ENCODE measurements at regions not wholly inside any gene's neighbourhood (a gene's known extent, or its start where the extent isn't known, plus 50 kb on each side); places are given as distances from the start of the nearest gene placed in this dataset.

DNA sequence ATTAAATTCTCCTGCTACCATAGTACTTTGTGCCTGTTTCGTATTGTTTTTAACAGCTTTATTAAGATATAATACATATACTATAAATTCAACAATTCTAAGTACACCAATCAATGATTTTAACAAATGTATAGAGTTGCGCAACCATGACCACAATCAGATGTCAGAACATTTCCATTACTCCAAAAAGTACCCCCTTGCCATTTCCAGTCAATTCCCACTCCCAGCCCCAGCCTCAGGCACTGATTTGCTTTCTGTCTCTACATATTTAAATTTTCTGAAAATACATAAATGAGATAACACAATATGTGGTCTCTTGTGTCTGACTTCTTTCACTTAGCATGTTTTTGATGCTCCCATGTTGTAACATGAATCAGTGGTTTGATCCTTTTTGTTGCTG lies 193.9 kb downstream of the FIGN start:
- no peaks in the 10 kb centered on the region for H3K36me3 ChIP-seq (replicated peaks in 1 of 2; ENCODE audit: control insufficient read depth in 1 of 2, insufficient read depth in 2 of 2, low read length in 2 of 2)
- no peak overlapping the region for H3K4me2 ChIP-seq (replicated peaks; ENCODE audit: extremely low read depth, low read length, poor library complexity, severe bottlenecking)
- H3K27me3 ChIP-seq (ENCODE audit: control insufficient read depth in 2 of 2, insufficient read depth in 2 of 2, low read length in 2 of 2), result no peaks in the 10 kb centered on the region
- Mint-ChIP-seq H3K27me3 (ENCODE audit: low read depth in 3 of 3) (no peaks in the 10 kb centered on the region), H3K4me3 (no peak overlapping the region), H3K36me3 (no peaks in the 10 kb centered on the region), H3K27ac (no peak overlapping the region), H3K9me3 (peaks cover 0 to 6% (median 0%) of the 10 kb centered on the region in 7 donors), H3K4me1 (no peaks in the 10 kb centered on the region)
- TF ChIP-seq, protein P1, sequence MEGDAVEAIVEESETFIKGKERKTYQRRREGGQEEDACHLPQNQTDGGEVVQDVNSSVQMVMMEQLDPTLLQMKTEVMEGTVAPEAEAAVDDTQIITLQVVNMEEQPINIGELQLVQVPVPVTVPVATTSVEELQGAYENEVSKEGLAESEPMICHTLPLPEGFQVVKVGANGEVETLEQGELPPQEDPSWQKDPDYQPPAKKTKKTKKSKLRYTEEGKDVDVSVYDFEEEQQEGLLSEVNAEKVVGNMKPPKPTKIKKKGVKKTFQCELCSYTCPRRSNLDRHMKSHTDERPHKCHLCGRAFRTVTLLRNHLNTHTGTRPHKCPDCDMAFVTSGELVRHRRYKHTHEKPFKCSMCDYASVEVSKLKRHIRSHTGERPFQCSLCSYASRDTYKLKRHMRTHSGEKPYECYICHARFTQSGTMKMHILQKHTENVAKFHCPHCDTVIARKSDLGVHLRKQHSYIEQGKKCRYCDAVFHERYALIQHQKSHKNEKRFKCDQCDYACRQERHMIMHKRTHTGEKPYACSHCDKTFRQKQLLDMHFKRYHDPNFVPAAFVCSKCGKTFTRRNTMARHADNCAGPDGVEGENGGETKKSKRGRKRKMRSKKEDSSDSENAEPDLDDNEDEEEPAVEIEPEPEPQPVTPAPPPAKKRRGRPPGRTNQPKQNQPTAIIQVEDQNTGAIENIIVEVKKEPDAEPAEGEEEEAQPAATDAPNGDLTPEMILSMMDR (IDR thresholded peaks at IDR 0.05), result no peak
- no peaks in the 10 kb centered on the region for H3K4me1 ChIP-seq (ENCODE audit: control insufficient read depth in 1 of 2, insufficient read depth in 2 of 2, low read length in 2 of 2)
- H3K9me3 ChIP-seq (replicated peaks in 1 of 2; ENCODE audit: control insufficient read depth in 1 of 2, insufficient read depth in 1 of 2, low read length in 2 of 2), result peaks cover 0 to 8% of the 10 kb centered on the region in 2 donors
- H3K27ac ChIP-seq (ENCODE audit: low read depth in 1 of 2, low read length in 2 of 2), result no peak overlapping the region
- no peak overlapping the region for H3K4me3 ChIP-seq (replicated peaks in 1 of 3; ENCODE audit: low read depth in 2 of 3, low read length in 3 of 3)
- intact Hi-C loops (cut with micrococcal nuclease), result no loop called here
- no peaks in the 10 kb centered on the region for H4K20me1 ChIP-seq (ENCODE audit: insufficient read depth, low read length)
- no peak overlapping the region for H2AFZ ChIP-seq (ENCODE audit: insufficient read depth, low read depth, low read length, poor library complexity, severe bottlenecking)
- DNase-seq, result no peak
- no peak overlapping the region for H3K9ac ChIP-seq (ENCODE audit: insufficient read depth, low read length, poor library complexity, severe bottlenecking)
- H3K79me2 ChIP-seq (ENCODE audit: insufficient read depth, low read length), result no peaks in the 10 kb centered on the region
- WGBS (ENCODE audit: insufficient coverage), result 100% methylated on average over 1 of the region's 2 CpGs

DNA sequence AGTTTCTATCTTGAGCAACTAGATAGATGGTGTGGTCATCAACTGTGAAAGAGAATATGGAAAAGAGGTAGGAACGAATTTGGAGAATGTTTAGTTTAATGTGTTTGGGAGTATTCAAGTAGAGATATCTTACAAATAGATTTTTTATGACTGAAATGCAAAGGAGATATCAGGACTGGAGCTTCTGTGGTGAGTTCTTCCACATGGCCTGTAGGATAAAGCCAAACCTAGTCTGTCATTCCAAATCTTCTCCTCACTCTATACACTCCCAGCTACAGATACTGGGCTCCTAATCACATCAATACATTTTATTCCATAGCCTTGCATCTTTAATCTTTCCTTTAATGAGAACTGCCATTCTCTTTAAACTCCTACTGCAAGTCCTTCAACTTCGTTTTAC lies 194.3 kb downstream of the FIGN start:
- H3K27me3 ChIP-seq (ENCODE audit: control insufficient read depth in 2 of 2, insufficient read depth in 2 of 2, low read length in 2 of 2), result no peaks in the 10 kb centered on the region
- H3K27ac ChIP-seq (ENCODE audit: low read depth in 1 of 2, low read length in 2 of 2), result no peak overlapping the region
- H3K9me3 ChIP-seq (replicated peaks in 1 of 2; ENCODE audit: control insufficient read depth in 1 of 2, insufficient read depth in 1 of 2, low read length in 2 of 2), result peaks cover 0 to 8% of the 10 kb centered on the region in 2 donors
- H3K9ac ChIP-seq (ENCODE audit: insufficient read depth, low read length, poor library complexity, severe bottlenecking), result no peak overlapping the region
- Mint-ChIP-seq H3K27ac (no peak overlapping the region), H3K4me3 (no peak overlapping the region), H3K9me3 (peaks cover 0 to 6% (median 0%) of the 10 kb centered on the region in 7 donors), H3K27me3 (ENCODE audit: low read depth in 3 of 3) (no peaks in the 10 kb centered on the region), H3K4me1 (no peaks in the 10 kb centered on the region), H3K36me3 (no peaks in the 10 kb centered on the region)
- H3K4me3 ChIP-seq (replicated peaks in 1 of 3; ENCODE audit: low read depth in 2 of 3, low read length in 3 of 3), result no peak overlapping the region
- no peak for DNase-seq
- no CpG with 5 or more reads among the region's 2 CpGs for WGBS (ENCODE audit: insufficient coverage)
- no peak overlapping the region for H2AFZ ChIP-seq (ENCODE audit: insufficient read depth, low read depth, low read length, poor library complexity, severe bottlenecking)
- intact Hi-C loops (cut with micrococcal nuclease), result no loop called here
- no peaks in the 10 kb centered on the region for H3K79me2 ChIP-seq (ENCODE audit: insufficient read depth, low read length)
- no peaks in the 10 kb centered on the region for H3K4me1 ChIP-seq (ENCODE audit: control insufficient read depth in 1 of 2, insufficient read depth in 2 of 2, low read length in 2 of 2)
- H4K20me1 ChIP-seq (ENCODE audit: insufficient read depth, low read length), result no peaks in the 10 kb centered on the region
- no peak overlapping the region for H3K4me2 ChIP-seq (replicated peaks; ENCODE audit: extremely low read depth, low read length, poor library complexity, severe bottlenecking)
- TF ChIP-seq, protein P1 (IDR thresholded peaks at IDR 0.05), result no peak
- H3K36me3 ChIP-seq (replicated peaks in 1 of 2; ENCODE audit: control insufficient read depth in 1 of 2, insufficient read depth in 2 of 2, low read length in 2 of 2), result no peaks in the 10 kb centered on the region

All from CD14-positive monocyte (primary cell).